ENCODE measurements at regions not wholly inside any gene's neighbourhood (a gene's known extent, or its start where the extent isn't known, plus 50 kb on each side); places are given as distances from the start of the nearest gene placed in this dataset.

DNA sequence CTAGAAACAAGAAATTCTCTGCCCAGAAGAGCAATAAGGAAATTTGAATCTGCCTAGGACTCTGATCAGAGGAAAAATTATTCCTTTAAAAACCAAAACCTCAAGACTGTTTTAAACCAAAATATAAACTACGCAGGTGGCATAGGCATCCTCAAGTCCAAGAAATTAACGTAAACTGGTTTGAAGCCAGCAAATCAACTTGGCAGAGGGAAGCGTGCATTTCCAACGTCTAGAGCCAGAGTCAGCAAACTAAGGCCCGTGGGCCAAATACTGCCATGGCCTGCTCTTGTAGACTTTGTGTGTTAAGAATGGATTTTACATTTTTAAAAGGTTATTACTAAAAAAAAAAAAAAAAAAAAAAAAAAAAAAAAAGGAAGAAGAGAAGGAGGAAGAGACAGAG, 67.8 kb upstream of the VTCN1 start:
- TF ChIP-seq HDGF (IDR thresholded peaks at IDR 0.05; ENCODE audit: borderline replicate concordance) (no peak), LEF1 (IDR thresholded peaks at IDR 0.05; ENCODE audit: borderline replicate concordance) (no peak), CTBP1 (IDR thresholded peaks at IDR 0.05; ENCODE audit: borderline replicate concordance) (no peak), SP1 (IDR thresholded peaks at IDR 0.05) (no peak), BHLHE40 (IDR thresholded peaks at IDR 0.05; ENCODE audit: borderline replicate concordance) (no peak), FOXM1 (IDR thresholded peaks at IDR 0.05; ENCODE audit: borderline replicate concordance) (no peak), ARNT (IDR thresholded peaks at IDR 0.05) (no peak), SUZ12 (IDR thresholded peaks at IDR 0.05) (no peak)
